Trophoblast cell (in vitro differentiated cells and primary cell): ENCODE measurements at regions not wholly inside any gene's neighbourhood (a gene's known extent, or its start where the extent isn't known, plus 50 kb on each side); places are given as distances from the start of the nearest gene placed in this dataset.

Experiments
- DNase-seq, 2 donors: peaks; one replicate each; pipeline ENCODE4 v3.0.0-alpha.2; 2016
- H2AFZ ChIP-seq: 2 replicates; pipeline ENCODE4 v1.6.1; 2013; ENCODE audit warnings: low read length, moderate library complexity, mild to moderate bottlenecking; ENCODE audit not compliant: insufficient read depth, poor library complexity
- H2AK5ac ChIP-seq: 2 replicates; pipeline ENCODE4 v1.6.1; 2013; ENCODE audit warnings: mild to moderate bottlenecking, low read length
- H2BK120ac ChIP-seq: 2 replicates; pipeline ENCODE4 v1.6.1; 2013; ENCODE audit warnings: low read length, mild to moderate bottlenecking, moderate library complexity; ENCODE audit not compliant: insufficient read depth, poor library complexity
- H2BK12ac ChIP-seq: 2 replicates; pipeline ENCODE4 v1.6.1; 2013; ENCODE audit warnings: mild to moderate bottlenecking, low read length, moderate library complexity
- H2BK5ac ChIP-seq: 2 replicates; pipeline ENCODE4 v1.6.1; 2013; ENCODE audit warnings: low read length, low read depth, moderate library complexity, mild to moderate bottlenecking; ENCODE audit not compliant: poor library complexity
- H3K14ac ChIP-seq: 2 replicates; pipeline ENCODE4 v1.6.1; 2013; ENCODE audit warnings: mild to moderate bottlenecking, low read length
- H3K18ac ChIP-seq: 2 replicates; pipeline ENCODE4 v1.6.1; 2013; ENCODE audit warnings: mild to moderate bottlenecking, low read length
- H3K23ac ChIP-seq: 2 replicates; pipeline ENCODE4 v1.6.1; 2013; ENCODE audit warnings: low read length
- H3K27ac ChIP-seq: 2 replicates; pipeline ENCODE4 v1.5.1; 2013; ENCODE audit warnings: low read depth, mild to moderate bottlenecking, inconsistent platforms, low read length, moderate library complexity
- H3K27me3 ChIP-seq: 2 replicates; pipeline ENCODE4 v1.6.1; 2013; ENCODE audit warnings: inconsistent platforms, mild to moderate bottlenecking, low read length, moderate library complexity; ENCODE audit not compliant: insufficient read depth
- H3K36me3 ChIP-seq, 2 experiments: 1 replicate in 1 of 2; 2 replicates in 1 of 2; pipeline ENCODE4 v1.6.1; 2013; ENCODE audit warnings: low read length in 2 of 2, mild to moderate bottlenecking in 2 of 2, moderate library complexity in 1 of 2; ENCODE audit not compliant: insufficient read depth in 2 of 2, control insufficient read depth in 1 of 2
- H3K4ac ChIP-seq: 2 replicates; pipeline ENCODE4 v1.6.1; 2013; ENCODE audit warnings: low read depth, mild to moderate bottlenecking, low read length, moderate library complexity
- H3K4me1 ChIP-seq, 2 experiments: 1 replicate in 1 of 2; 2 replicates in 1 of 2; pipeline ENCODE4 v1.6.1; 2013; ENCODE audit warnings: low read length in 2 of 2, mild to moderate bottlenecking in 2 of 2, moderate library complexity in 1 of 2; ENCODE audit not compliant: insufficient read depth in 2 of 2, control insufficient read depth in 1 of 2
- H3K4me2 ChIP-seq: 2 replicates; pipeline ENCODE4 v1.6.1; 2013; ENCODE audit warnings: inconsistent platforms, mild to moderate bottlenecking, low read length, moderate library complexity
- H3K4me3 ChIP-seq: 2 replicates; pipeline ENCODE4 v1.5.1; 2013; ENCODE audit warnings: mild to moderate bottlenecking, low read depth, low read length, inconsistent platforms
- H3K79me1 ChIP-seq: one replicate; pipeline ENCODE4 v1.6.1; 2013; ENCODE audit warnings: low read length
- H3K79me2 ChIP-seq: 2 replicates; pipeline ENCODE4 v1.6.1; 2013; ENCODE audit warnings: low read length, mild to moderate bottlenecking; ENCODE audit not compliant: control insufficient read depth, insufficient read depth, poor library complexity
- H3K9ac ChIP-seq: 2 replicates; pipeline ENCODE4 v1.6.1; 2013; ENCODE audit warnings: mild to moderate bottlenecking, low read length
- H3K9me3 ChIP-seq: 2 replicates; pipeline ENCODE4 v1.6.1; 2013; ENCODE audit warnings: low read depth, mild to moderate bottlenecking, control low read depth, inconsistent platforms, low read length; ENCODE audit not compliant: insufficient read depth
- H4K12ac ChIP-seq: 2 replicates; pipeline ENCODE4 v1.6.1; 2013; ENCODE audit warnings: low read depth, mild to moderate bottlenecking, low read length, moderate library complexity
- H4K8ac ChIP-seq: 2 replicates; pipeline ENCODE4 v1.6.1; 2013; ENCODE audit warnings: low read depth, mild to moderate bottlenecking, low read length, moderate library complexity
- H4K91ac ChIP-seq: one replicate; pipeline ENCODE4 v1.6.1; 2013; ENCODE audit warnings: low read depth, mild to moderate bottlenecking, low read length, moderate library complexity
- WGBS: extraction: QIAGEN DNeasy Blood & Tissue Kit; methylation state at CpG from one replicate; pipeline ENCODE4 v1.1.7; 2013; ENCODE audit warnings: missing lambda C conversion rate; ENCODE audit not compliant: insufficient read length, insufficient coverage; ENCODE audit errors: extremely low coverage; 5-methylcytosine and 5-hydroxymethylcytosine counted together

DNA sequence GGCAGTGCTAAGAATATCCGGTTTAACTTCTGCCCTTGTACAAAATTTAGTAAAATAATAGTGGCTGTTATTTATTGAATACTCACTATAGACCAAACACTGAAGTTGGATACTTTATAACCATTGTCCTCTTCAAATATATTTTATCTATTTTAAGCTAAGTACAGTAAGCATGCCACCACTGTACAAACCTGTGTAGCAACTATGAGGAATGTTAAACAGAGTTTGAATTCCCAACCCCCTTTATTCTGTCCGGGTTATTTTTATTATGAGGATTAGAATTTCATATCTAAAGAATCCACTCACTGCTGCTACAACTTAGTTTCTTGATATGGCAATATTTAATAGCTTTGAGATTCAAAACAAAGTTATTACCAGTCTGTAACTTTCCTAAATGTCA is 203.5 kb upstream of the RBMS3 start:
- Histone ChIP-seq H4K91ac (no peak overlapping the region), H2BK5ac (no peak overlapping the region), H3K9me3 (no peaks in the 10 kb centered on the region), H4K8ac (no peak overlapping the region), H3K27me3 (no peaks in the 10 kb centered on the region), H3K36me3 (no peaks in the 10 kb centered on the region), H3K79me2 (no peaks in the 10 kb centered on the region), H3K4me2 (no peak overlapping the region), H2AFZ (no peak overlapping the region), H3K23ac (no peak overlapping the region), H3K9ac (no peak overlapping the region), H2AK5ac (no peak overlapping the region), H3K27ac (no peak overlapping the region), H3K18ac (no peak overlapping the region), H2BK120ac (no peak overlapping the region), H3K4ac (no peak overlapping the region), H2BK12ac (no peak overlapping the region), H3K4me3 (no peak overlapping the region), H3K14ac (no peak overlapping the region), H4K12ac (no peak overlapping the region), H3K79me1 (no peaks in the 10 kb centered on the region), H3K4me1 (no peaks in the 10 kb centered on the region)
- no CpG with 5 or more reads among the region's 2 CpGs for WGBS
- DNase-seq: no peak

DNA sequence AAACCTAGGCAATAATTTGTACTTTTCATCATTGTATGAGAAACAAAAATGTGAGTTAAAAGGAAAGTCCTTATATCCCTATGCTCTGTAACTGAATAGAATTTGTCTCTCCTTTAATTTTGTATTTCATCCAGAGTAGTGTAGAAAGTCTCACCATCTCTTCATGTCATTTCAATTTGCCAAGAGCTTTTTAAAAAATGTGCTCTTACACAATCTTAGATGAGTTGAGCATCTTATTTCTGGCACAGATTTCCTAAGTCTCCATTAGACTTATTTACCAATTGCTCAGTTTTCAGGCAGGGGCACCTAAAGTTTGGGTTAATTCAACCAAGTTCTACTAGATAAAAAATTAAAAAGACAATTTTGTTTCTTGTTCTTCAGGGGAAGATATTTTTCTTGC is 201.5 kb upstream of the RBMS3 start:
- no peak for DNase-seq

DNA sequence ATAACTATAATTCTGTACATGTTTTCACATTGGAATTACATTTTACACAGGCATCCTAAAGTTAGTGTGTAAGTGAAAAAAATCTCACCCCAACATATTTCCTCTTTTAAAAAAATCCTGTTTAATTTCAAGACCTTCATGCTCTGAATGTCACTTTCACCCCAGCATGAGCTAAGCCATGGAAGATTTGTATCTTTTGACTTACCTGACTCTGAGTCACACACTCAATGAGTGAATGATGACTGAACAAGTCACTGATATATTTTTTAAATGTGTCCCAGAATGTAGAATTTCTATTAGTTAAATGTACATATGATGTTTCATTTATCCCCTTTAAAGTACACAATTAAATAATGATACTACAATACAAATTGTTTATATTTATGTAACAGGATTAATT is 199.9 kb upstream of the RBMS3 start:
- no peak overlapping the region for H3K4me2 ChIP-seq
- no peak overlapping the region for H4K8ac ChIP-seq
- no peak overlapping the region for H3K18ac ChIP-seq
- no peaks in the 10 kb centered on the region for H3K9me3 ChIP-seq
- H2AFZ ChIP-seq: no peak overlapping the region
- H2BK120ac ChIP-seq: no peak overlapping the region
- no peaks in the 10 kb centered on the region for H3K27me3 ChIP-seq
- no peaks in the 10 kb centered on the region for H3K79me2 ChIP-seq
- no peak overlapping the region for H3K14ac ChIP-seq
- H3K23ac ChIP-seq: no peak overlapping the region
- H3K4me1 ChIP-seq: no peaks in the 10 kb centered on the region
- H4K91ac ChIP-seq: no peak overlapping the region
- DNase-seq: no peak
- no peak overlapping the region for H2BK5ac ChIP-seq
- H3K27ac ChIP-seq: no peak overlapping the region
- H3K36me3 ChIP-seq: no peaks in the 10 kb centered on the region
- H3K9ac ChIP-seq: no peak overlapping the region
- no peak overlapping the region for H3K4ac ChIP-seq
- no peak overlapping the region for H2AK5ac ChIP-seq
- H3K4me3 ChIP-seq: no peak overlapping the region
- no peak overlapping the region for H4K12ac ChIP-seq
- H2BK12ac ChIP-seq: no peak overlapping the region
- no peaks in the 10 kb centered on the region for H3K79me1 ChIP-seq

More for the DNA sequence above, 201.5 kb upstream of the RBMS3 start:
- no peak overlapping the region for H2BK120ac ChIP-seq
- no peak overlapping the region for H3K4me2 ChIP-seq
- H3K27me3 ChIP-seq: no peaks in the 10 kb centered on the region
- no peak overlapping the region for H2AFZ ChIP-seq
- H3K18ac ChIP-seq: no peak overlapping the region
- no peak overlapping the region for H3K9ac ChIP-seq
- H3K79me2 ChIP-seq: no peaks in the 10 kb centered on the region
- no peak overlapping the region for H2BK12ac ChIP-seq
- no peak overlapping the region for H4K91ac ChIP-seq
- no peak overlapping the region for H4K8ac ChIP-seq
- H3K79me1 ChIP-seq: no peaks in the 10 kb centered on the region
- H3K23ac ChIP-seq: no peak overlapping the region
- no peak overlapping the region for H3K27ac ChIP-seq
- no peaks in the 10 kb centered on the region for H3K36me3 ChIP-seq
- H2AK5ac ChIP-seq: no peak overlapping the region
- no peak overlapping the region for H3K14ac ChIP-seq
- H4K12ac ChIP-seq: no peak overlapping the region
- H3K4me3 ChIP-seq: no peak overlapping the region
- H2BK5ac ChIP-seq: no peak overlapping the region
- H3K4me1 ChIP-seq: no peaks in the 10 kb centered on the region
- no peak overlapping the region for H3K4ac ChIP-seq
- H3K9me3 ChIP-seq: no peaks in the 10 kb centered on the region

DNA sequence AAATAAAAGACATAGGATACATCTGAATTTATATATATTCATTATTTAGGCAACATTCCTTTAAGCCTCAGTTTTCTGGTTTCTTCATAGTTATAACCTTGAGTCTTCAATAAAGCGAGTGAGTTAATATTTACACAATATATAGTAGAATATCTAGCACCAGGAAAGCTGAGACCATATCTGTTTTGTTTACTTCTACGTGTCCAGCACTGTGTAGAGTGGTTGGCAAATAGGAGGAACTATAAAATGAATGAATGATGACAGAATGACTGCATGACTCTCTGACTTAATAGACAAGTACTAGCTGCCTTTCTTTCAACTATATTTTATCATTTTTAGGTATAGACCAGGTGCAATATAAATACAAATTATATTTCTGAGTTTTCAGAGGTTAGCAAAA is 197.8 kb upstream of the RBMS3 start:
- no peak overlapping the region for H4K8ac ChIP-seq
- H2BK120ac ChIP-seq: no peak overlapping the region
- no peak for DNase-seq
- no peak overlapping the region for H2AK5ac ChIP-seq
- no peak overlapping the region for H3K4me2 ChIP-seq
- H3K27ac ChIP-seq: no peak overlapping the region
- H3K36me3 ChIP-seq: no peaks in the 10 kb centered on the region
- no peak overlapping the region for H2BK5ac ChIP-seq
- H3K79me2 ChIP-seq: no peaks in the 10 kb centered on the region
- no peaks in the 10 kb centered on the region for H3K4me1 ChIP-seq
- H4K12ac ChIP-seq: no peak overlapping the region
- H2AFZ ChIP-seq: no peak overlapping the region
- H3K4me3 ChIP-seq: no peak overlapping the region
- no peak overlapping the region for H3K18ac ChIP-seq
- H2BK12ac ChIP-seq: no peak overlapping the region
- H3K9me3 ChIP-seq: no peaks in the 10 kb centered on the region
- H3K9ac ChIP-seq: no peak overlapping the region
- H3K4ac ChIP-seq: no peak overlapping the region
- no peak overlapping the region for H3K14ac ChIP-seq
- no peaks in the 10 kb centered on the region for H3K27me3 ChIP-seq
- WGBS: no CpG with 5 or more reads among the region's 2 CpGs
- H4K91ac ChIP-seq: no peak overlapping the region
- no peaks in the 10 kb centered on the region for H3K79me1 ChIP-seq
- H3K23ac ChIP-seq: no peak overlapping the region

DNA sequence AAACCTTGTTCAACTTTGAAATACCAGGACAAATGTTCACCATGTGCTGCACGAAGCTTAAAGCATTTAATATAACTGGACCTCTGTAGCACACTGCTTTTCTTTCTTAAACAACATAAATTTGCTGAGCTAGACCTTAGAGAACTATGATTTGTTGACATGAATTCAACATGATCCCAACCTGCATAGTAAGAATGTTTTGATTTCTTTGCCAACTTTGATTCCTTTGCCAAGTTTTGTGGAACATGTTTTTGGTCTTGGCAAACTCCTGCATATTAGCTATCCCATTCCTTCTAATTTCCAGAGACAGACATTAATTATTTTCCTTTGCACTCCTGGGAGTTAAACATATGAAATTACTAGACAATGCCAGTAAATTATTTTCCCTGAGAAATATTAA is 197.2 kb upstream of the RBMS3 start:
- Histone ChIP-seq H3K4me1 (no peaks in the 10 kb centered on the region), H2BK5ac (no peak overlapping the region), H2AK5ac (no peak overlapping the region), H2BK12ac (no peak overlapping the region), H3K4me2 (no peak overlapping the region), H4K91ac (no peak overlapping the region), H4K12ac (no peak overlapping the region), H3K27me3 (no peaks in the 10 kb centered on the region), H4K8ac (no peak overlapping the region), H3K4ac (no peak overlapping the region), H3K79me1 (no peaks in the 10 kb centered on the region), H3K18ac (no peak overlapping the region), H3K14ac (no peak overlapping the region), H3K9me3 (no peaks in the 10 kb centered on the region), H2AFZ (no peak overlapping the region), H2BK120ac (no peak overlapping the region), H3K36me3 (no peaks in the 10 kb centered on the region), H3K27ac (no peak overlapping the region), H3K9ac (no peak overlapping the region), H3K4me3 (no peak overlapping the region), H3K79me2 (no peaks in the 10 kb centered on the region), H3K23ac (no peak overlapping the region)
- no CpG with 5 or more reads among the region's 1 CpG for WGBS
- no peak for DNase-seq
